HCT116 (cell line): ENCODE measurements at regions not wholly inside any gene's neighbourhood (a gene's known extent, or its start where the extent isn't known, plus 50 kb on each side); places are given as distances from the start of the nearest gene placed in this dataset.

Experiments used
- ATF3 ChIP-seq: IDR thresholded peaks from 2 replicates; pipeline ENCODE4 v1.6.1; 2012
- CEBPB ChIP-seq: IDR thresholded peaks from 2 replicates; pipeline ENCODE4 v1.6.1; 2012; ENCODE audit warnings: low read depth
- CTCF ChIP-seq, 3 experiments: fragments of 200-600 bp in 1 of 3; sonication (generic) in 1 of 3; IDR thresholded peaks in 2 of 3; conservative IDR thresholded peaks in 1 of 3; 2 replicates each; pipeline ENCODE4 v1.5.1; 2012 to 2017; ENCODE audit warnings: low read depth in 2 of 3, low read length in 2 of 3, antibody characterized with exemption in 1 of 3, borderline replicate concordance in 1 of 3, control low read depth in 1 of 3, mild to moderate bottlenecking in 1 of 3, mixed read lengths in 1 of 3, mixed run types in 1 of 3, moderate library complexity in 1 of 3; ENCODE audit not compliant: insufficient read depth in 1 of 3
- EZH2 ChIP-seq: fragments of 200-600 bp; sonication (generic); IDR thresholded peaks from 2 replicates; pipeline ENCODE4 v1.6.1; 2017; ENCODE audit warnings: antibody characterized with exemption, mixed run types
- EZH2phosphoT487 ChIP-seq: fragments of 200-600 bp; IDR thresholded peaks from 2 replicates; pipeline ENCODE4 v1.6.1; 2018; ENCODE audit warnings: antibody characterized with exemption, borderline replicate concordance
- POLR2A ChIP-seq: IDR thresholded peaks from 2 replicates; pipeline ENCODE4 v1.7.0; 2011; ENCODE audit warnings: borderline replicate concordance; ENCODE audit not compliant: insufficient read depth, insufficient read length; ENCODE audit errors: extremely low read depth
- POLR2AphosphoS5 ChIP-seq: IDR thresholded peaks from 2 replicates; pipeline ENCODE4 v1.6.1; 2011; ENCODE audit warnings: mild to moderate bottlenecking, low read depth, low read length, moderate library complexity
- SRF ChIP-seq: IDR thresholded peaks from 2 replicates; pipeline ENCODE4 v1.6.1; 2012; ENCODE audit warnings: low read depth
- YY1 ChIP-seq: IDR thresholded peaks from 2 replicates; pipeline ENCODE4 v1.6.1; 2011; ENCODE audit warnings: low read length, low read depth, moderate library complexity, mild to moderate bottlenecking; ENCODE audit not compliant: insufficient replicate concordance; ENCODE audit errors: extremely low read depth
- TF ChIP-seq, protein P1 (sequence below): IDR thresholded peaks from 2 replicates; pipeline ENCODE4 v1.6.1; 2012; ENCODE audit warnings: low read depth

- TF ChIP-seq POLR2A (no peak), CTCF (IDR thresholded peaks at IDR 0.05 in 2 of 3, conservative IDR thresholded peaks at IDR 0.05 in 1 of 3; ENCODE audit: borderline replicate concordance in 1 of 3, insufficient read depth in 1 of 3, low read depth in 2 of 3, low read length in 2 of 3) (no peak), EZH2phosphoT487 (no peak), CEBPB (no peak), EZH2 (no peak), YY1 (no peak), POLR2AphosphoS5 (no peak), SRF (no peak), ATF3 (no peak)
- TF ChIP-seq, protein P1, sequence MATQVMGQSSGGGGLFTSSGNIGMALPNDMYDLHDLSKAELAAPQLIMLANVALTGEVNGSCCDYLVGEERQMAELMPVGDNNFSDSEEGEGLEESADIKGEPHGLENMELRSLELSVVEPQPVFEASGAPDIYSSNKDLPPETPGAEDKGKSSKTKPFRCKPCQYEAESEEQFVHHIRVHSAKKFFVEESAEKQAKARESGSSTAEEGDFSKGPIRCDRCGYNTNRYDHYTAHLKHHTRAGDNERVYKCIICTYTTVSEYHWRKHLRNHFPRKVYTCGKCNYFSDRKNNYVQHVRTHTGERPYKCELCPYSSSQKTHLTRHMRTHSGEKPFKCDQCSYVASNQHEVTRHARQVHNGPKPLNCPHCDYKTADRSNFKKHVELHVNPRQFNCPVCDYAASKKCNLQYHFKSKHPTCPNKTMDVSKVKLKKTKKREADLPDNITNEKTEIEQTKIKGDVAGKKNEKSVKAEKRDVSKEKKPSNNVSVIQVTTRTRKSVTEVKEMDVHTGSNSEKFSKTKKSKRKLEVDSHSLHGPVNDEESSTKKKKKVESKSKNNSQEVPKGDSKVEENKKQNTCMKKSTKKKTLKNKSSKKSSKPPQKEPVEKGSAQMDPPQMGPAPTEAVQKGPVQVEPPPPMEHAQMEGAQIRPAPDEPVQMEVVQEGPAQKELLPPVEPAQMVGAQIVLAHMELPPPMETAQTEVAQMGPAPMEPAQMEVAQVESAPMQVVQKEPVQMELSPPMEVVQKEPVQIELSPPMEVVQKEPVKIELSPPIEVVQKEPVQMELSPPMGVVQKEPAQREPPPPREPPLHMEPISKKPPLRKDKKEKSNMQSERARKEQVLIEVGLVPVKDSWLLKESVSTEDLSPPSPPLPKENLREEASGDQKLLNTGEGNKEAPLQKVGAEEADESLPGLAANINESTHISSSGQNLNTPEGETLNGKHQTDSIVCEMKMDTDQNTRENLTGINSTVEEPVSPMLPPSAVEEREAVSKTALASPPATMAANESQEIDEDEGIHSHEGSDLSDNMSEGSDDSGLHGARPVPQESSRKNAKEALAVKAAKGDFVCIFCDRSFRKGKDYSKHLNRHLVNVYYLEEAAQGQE, result no peak
These were observed 50.7 kb upstream of the AP4E1 start for GRCh38 chr15:50857763-50858162.
